Fibroblast of lung (primary cell): ENCODE measurements at regions not wholly inside any gene's neighbourhood (a gene's known extent, or its start where the extent isn't known, plus 50 kb on each side); places are given as distances from the start of the nearest gene placed in this dataset.

Source experiments
- DNase-seq, 2 donors: peaks; one replicate each; pipeline versions ENCODE4 v3.0.0 to v3.0.0-alpha.2; 2010; ENCODE audit warnings: low read depth in 2 of 2
- H2AFZ ChIP-seq: 2 replicates; pipeline ENCODE4 v1.5.1; 2012; ENCODE audit warnings: low read length, control low read depth, inconsistent platforms
- H3K27ac ChIP-seq: 2 replicates; pipeline ENCODE4 v1.5.1; 2011; ENCODE audit warnings: low read length, control low read depth; ENCODE audit not compliant: insufficient read depth
- H3K27me3 ChIP-seq: 2 replicates; pipeline ENCODE4 v1.5.1; 2011; ENCODE audit warnings: mild to moderate bottlenecking, low read length; ENCODE audit not compliant: control insufficient read depth, insufficient read depth
- H3K36me3 ChIP-seq: 2 replicates; pipeline ENCODE4 v1.5.1; 2011; ENCODE audit warnings: low read length; ENCODE audit not compliant: control insufficient read depth, insufficient read depth
- H3K4me1 ChIP-seq: 2 replicates; pipeline ENCODE4 v1.5.1; 2011; ENCODE audit warnings: low read length; ENCODE audit not compliant: control insufficient read depth, insufficient read depth; ENCODE audit errors: extremely low read depth
- H3K4me2 ChIP-seq: 2 replicates; pipeline ENCODE4 v1.5.1; 2011; ENCODE audit warnings: low read length, control low read depth; ENCODE audit not compliant: insufficient read depth; ENCODE audit errors: extremely low read depth
- H3K4me3 ChIP-seq, 4 experiments: fragments of 200-600 bp in 1 of 4; sonication (generic) in 1 of 4; replicated peaks in 1 of 4; 2 replicates each; pipeline ENCODE4 v1.5.1; 2011 to 2016; ENCODE audit warnings: low read length in 4 of 4, low read depth in 3 of 4, mild to moderate bottlenecking in 3 of 4, control low read depth in 2 of 4, inconsistent platforms in 1 of 4, mixed read lengths in 1 of 4; ENCODE audit not compliant: insufficient read depth in 1 of 4; ENCODE audit errors: control extremely low read depth in 1 of 4
- H3K79me2 ChIP-seq: 2 replicates; pipeline ENCODE4 v1.5.1; 2012; ENCODE audit warnings: mild to moderate bottlenecking, low read length, inconsistent platforms; ENCODE audit not compliant: control insufficient read depth, insufficient read depth
- H3K9ac ChIP-seq: 2 replicates; pipeline ENCODE4 v1.5.1; 2011; ENCODE audit warnings: mild to moderate bottlenecking, low read length, control low read depth; ENCODE audit not compliant: insufficient read depth
- H3K9me3 ChIP-seq: 2 replicates; pipeline ENCODE4 v1.5.1; 2012; ENCODE audit warnings: low read depth, low read length; ENCODE audit not compliant: control insufficient read depth, insufficient read depth
- H4K20me1 ChIP-seq: 2 replicates; pipeline ENCODE4 v1.5.1; 2011; ENCODE audit warnings: low read length; ENCODE audit not compliant: control insufficient read depth, insufficient read depth; ENCODE audit errors: extremely low read depth
- EZH2 ChIP-seq: IDR thresholded peaks from 2 replicates; pipeline ENCODE4 v1.5.1; 2012; ENCODE audit warnings: low read length, control low read depth, mild to moderate bottlenecking; ENCODE audit errors: missing control alignments
- TF ChIP-seq, protein P1 (sequence below), 2 donors: IDR thresholded peaks in 1 of 2; conservative IDR thresholded peaks in 1 of 2; 1 replicate in 1 of 2; 2 replicates in 1 of 2; pipeline ENCODE4 v1.5.1; 2011 to 2012; ENCODE audit warnings: low read length in 2 of 2, control low read depth in 1 of 2, inconsistent platforms in 1 of 2, low read depth in 1 of 2, mild to moderate bottlenecking in 1 of 2

DNA sequence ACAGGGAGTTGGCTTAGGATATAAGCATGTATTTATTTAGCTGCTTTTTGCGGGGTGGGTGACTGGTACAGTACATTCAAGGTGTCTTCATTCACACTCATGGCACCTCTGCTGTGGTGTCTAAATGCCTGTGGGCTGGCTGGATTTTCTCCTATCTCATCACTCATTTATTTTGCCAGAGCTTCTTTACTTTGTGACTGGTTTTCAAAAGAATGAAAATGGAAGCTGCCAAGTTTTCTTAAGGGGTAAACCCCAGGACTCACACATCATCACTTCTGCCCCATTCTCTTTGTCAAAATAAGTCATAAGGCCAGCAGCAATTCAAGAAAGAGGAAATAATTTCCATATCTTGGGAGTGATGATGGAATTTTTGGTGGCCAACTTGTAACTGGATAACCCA is 493.4 kb upstream of the ALCAM start:
- DNase-seq, result peak in 1 of 2 donors; percentile 90
- Histone ChIP-seq H3K36me3 (no peaks in the 10 kb centered on the region), H3K4me2 (no peak overlapping the region), H2AFZ (no peak overlapping the region), H3K27me3 (no peaks in the 10 kb centered on the region), H3K4me1 (no peaks in the 10 kb centered on the region), H3K79me2 (no peaks in the 10 kb centered on the region), H3K9me3 (no peaks in the 10 kb centered on the region), H4K20me1 (no peaks in the 10 kb centered on the region), H3K27ac (no peak overlapping the region), H3K4me3 (no peak overlapping the region), H3K9ac (no peak overlapping the region)
- no peak for TF ChIP-seq EZH2
- TF ChIP-seq, protein P1, sequence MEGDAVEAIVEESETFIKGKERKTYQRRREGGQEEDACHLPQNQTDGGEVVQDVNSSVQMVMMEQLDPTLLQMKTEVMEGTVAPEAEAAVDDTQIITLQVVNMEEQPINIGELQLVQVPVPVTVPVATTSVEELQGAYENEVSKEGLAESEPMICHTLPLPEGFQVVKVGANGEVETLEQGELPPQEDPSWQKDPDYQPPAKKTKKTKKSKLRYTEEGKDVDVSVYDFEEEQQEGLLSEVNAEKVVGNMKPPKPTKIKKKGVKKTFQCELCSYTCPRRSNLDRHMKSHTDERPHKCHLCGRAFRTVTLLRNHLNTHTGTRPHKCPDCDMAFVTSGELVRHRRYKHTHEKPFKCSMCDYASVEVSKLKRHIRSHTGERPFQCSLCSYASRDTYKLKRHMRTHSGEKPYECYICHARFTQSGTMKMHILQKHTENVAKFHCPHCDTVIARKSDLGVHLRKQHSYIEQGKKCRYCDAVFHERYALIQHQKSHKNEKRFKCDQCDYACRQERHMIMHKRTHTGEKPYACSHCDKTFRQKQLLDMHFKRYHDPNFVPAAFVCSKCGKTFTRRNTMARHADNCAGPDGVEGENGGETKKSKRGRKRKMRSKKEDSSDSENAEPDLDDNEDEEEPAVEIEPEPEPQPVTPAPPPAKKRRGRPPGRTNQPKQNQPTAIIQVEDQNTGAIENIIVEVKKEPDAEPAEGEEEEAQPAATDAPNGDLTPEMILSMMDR (conservative IDR thresholded peaks at IDR 0.05 in 1 of 2, IDR thresholded peaks at IDR 0.05 in 1 of 2; ENCODE audit: low read depth in 1 of 2, low read length in 2 of 2), result no peak

DNA sequence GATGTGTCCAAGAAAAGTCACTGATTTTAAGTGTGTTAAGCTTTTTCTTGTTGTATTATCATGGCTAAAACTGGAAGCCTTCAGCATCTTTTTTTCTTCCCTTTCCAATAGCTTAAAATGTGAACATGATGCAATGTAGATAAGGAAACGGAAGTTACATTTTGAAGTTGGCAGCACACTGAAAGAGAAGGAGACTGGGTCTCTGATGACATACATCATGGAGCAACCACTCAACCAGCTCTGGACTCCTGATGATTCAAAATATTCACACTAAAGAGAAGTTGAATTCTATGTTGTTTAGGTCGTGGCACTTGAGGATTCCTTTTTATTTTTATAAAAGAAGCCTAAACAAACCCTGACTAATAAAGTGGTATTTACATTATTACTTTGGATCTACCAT is 488.3 kb upstream of the ALCAM start:
- Histone ChIP-seq H3K36me3 (no peaks in the 10 kb centered on the region), H3K27me3 (no peaks in the 10 kb centered on the region), H4K20me1 (no peaks in the 10 kb centered on the region), H3K27ac (no peak overlapping the region), H2AFZ (peak overlapping the region; percentile 47), H3K9me3 (no peaks in the 10 kb centered on the region), H3K4me1 (no peaks in the 10 kb centered on the region), H3K79me2 (no peaks in the 10 kb centered on the region), H3K4me3 (no peak overlapping the region), H3K4me2 (no peak overlapping the region), H3K9ac (no peak overlapping the region)
- DNase-seq, result peak; percentile 62 to 63
- TF ChIP-seq, protein P1 (conservative IDR thresholded peaks at IDR 0.05 in 1 of 2, IDR thresholded peaks at IDR 0.05 in 1 of 2; ENCODE audit: low read depth in 1 of 2, low read length in 2 of 2), result no peak
- no peak for TF ChIP-seq EZH2

DNA sequence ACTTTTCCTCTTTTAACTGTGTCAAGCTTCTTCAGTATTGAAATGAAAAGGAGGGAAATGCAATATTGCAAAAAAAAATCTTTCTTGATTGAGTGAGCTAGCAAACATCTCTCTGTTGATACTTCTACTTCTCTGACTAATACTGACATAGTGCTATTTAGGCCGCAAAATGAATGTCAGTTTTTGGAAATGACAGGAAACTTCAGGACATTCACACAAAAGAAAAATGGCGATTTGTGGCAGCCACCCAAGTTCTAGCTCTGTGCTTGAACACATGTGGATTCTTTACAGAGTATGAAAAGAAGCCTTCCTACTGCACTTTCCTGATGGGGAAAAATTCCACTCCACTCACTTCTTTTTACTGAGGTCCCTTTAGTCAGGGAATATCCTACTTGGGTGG is 486.8 kb upstream of the ALCAM start:
- no peak overlapping the region for H3K9ac ChIP-seq
- H3K27ac ChIP-seq, result no peak overlapping the region
- no peaks in the 10 kb centered on the region for H4K20me1 ChIP-seq
- H3K9me3 ChIP-seq, result no peaks in the 10 kb centered on the region
- TF ChIP-seq, protein P1 (conservative IDR thresholded peaks at IDR 0.05 in 1 of 2, IDR thresholded peaks at IDR 0.05 in 1 of 2; ENCODE audit: low read depth in 1 of 2, low read length in 2 of 2), result no peak
- TF ChIP-seq EZH2, result no peak
- no peaks in the 10 kb centered on the region for H3K79me2 ChIP-seq
- no peaks in the 10 kb centered on the region for H3K36me3 ChIP-seq
- H3K4me1 ChIP-seq, result no peaks in the 10 kb centered on the region
- no peak overlapping the region for H3K4me3 ChIP-seq
- peak overlapping the region; percentile 61 for H2AFZ ChIP-seq
- H3K27me3 ChIP-seq, result no peaks in the 10 kb centered on the region
- H3K4me2 ChIP-seq, result no peak overlapping the region
- DNase-seq, result peak; percentile 59 to 63
